NCI-H2171 (cell line): ENCODE measurements at regions not wholly inside any gene's neighbourhood (a gene's known extent, or its start where the extent isn't known, plus 50 kb on each side); places are given as distances from the start of the nearest gene placed in this dataset.
"Not testable (repeated sequence)": the region's sequence is repeated elsewhere in the genome, so short reads cannot be mapped to it uniquely, and the experiment has no call there.

Source experiments
- DNase-seq: peaks from one replicate; lab custom pipeline; 2025; lab: John Stamatoyannopoulos, UW

GRCh38 chr3:145176907-145177306, 984.1 kb downstream of the PLOD2 start:
- no peak for DNase-seq

DNA sequence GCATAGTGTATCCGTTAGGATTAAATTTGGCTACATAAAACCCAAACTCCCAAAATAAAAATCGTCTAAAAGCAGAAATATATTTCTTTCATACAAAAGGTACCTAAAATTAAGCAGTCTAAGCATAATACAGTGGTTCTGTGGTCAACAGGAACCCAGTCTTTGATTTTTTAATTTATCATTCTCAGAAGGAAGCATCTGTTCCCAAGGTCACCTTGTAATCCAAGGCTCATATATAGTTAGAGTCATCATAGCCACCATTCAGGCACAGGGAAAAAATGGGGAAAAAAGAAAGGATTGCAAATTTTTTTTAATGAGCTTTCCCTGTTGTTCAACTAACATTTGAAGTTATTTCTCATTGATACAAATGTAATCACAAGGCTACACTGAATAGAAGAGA, 983.2 kb downstream of the PLOD2 start:
- DNase-seq, result no peak

DNA sequence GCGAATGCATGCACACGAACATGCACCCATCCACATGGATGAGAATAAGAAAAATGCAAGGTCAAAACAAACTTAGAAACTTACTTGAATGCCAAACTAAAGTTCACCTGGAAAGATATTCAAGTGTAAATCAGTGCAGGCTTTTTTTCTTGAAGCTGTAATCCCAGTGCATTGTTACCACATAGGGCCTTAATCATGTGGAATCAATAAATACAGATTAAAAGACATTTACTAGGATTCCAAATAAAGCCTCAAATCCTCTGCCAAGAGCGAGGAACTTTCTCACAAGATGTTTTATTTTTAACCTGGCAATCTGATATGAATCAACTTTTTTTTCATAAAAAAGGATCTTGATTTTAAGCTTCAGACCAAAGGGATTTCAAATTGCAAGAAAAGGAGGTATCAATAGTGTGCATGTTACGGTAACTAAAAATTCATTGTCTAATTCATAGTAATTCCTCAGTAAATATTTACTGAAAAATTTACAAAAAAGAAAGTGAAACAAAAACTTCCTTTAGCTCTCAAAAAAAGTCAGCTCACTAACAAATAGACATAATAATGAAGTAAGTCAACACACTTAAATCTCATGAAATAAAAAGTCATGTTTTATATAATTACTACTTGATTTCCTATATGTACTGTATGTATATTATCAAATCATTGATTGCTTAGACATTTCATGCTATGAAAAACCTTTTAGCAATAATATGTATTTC, 978.6 kb downstream of the PLOD2 start:
- DNase-seq, result no peak

- DNase-seq, result no peak
These were observed 977.7 kb downstream of the PLOD2 start for GRCh38 chr3:145183261-145183660.

DNA sequence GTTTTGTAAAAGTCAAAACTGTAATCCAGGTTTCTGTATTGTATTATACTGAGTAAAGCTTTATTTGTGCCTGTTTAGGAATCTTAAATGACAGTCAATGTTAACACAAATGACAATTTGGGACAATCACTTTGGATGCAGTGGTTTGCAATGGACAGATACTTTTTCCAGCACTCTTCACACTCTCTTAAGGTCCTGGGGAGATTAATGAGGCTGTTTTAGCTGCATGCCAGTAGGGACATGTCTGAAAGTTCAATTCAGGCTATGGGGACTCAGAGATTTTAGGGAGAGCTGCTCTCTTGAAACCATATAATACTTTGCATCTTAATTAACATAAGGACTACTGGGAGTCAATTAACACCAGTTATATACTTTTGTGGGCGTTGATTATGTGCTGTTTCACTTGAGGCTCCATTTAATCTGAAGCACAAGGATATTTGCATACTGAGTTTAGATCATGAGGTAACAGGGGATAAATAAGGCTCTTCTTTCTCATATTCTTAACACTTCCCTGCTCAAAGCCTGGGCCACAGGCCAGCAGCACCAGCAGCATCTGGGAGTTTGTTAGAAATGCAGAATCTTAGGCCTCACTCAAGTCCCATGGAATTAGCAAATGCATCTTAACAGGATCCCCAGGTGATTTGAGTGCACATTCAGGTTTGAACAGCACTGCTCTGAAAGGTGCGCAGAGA, 972.8 kb downstream of the PLOD2 start:
- DNase-seq, result no peak

- DNase-seq, result no peak
These were observed 970.8 kb downstream of the PLOD2 start for GRCh38 chr3:145190138-145190537.

DNA sequence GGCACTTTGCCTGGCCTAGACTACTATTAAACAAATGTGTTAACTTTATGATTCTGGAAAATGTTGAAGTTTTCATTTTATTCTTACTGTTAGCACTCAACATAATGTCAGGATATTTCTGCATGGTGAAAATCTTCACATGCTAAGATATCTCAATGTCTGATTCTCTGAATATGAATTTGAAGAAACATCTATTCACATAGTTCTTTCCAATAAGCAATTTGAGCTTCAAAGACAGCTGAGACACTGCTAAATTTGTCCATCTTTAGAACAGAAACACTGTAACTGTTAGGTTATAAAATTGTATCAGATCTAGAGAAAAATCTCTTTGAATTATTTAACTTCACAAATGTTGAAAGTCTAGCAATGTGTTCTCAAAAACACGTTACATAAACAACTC, 970.2 kb downstream of the PLOD2 start:
- no peak for DNase-seq

GRCh38 chr3:145191543-145191942, 969.4 kb downstream of the PLOD2 start:
- DNase-seq, result no peak

DNA sequence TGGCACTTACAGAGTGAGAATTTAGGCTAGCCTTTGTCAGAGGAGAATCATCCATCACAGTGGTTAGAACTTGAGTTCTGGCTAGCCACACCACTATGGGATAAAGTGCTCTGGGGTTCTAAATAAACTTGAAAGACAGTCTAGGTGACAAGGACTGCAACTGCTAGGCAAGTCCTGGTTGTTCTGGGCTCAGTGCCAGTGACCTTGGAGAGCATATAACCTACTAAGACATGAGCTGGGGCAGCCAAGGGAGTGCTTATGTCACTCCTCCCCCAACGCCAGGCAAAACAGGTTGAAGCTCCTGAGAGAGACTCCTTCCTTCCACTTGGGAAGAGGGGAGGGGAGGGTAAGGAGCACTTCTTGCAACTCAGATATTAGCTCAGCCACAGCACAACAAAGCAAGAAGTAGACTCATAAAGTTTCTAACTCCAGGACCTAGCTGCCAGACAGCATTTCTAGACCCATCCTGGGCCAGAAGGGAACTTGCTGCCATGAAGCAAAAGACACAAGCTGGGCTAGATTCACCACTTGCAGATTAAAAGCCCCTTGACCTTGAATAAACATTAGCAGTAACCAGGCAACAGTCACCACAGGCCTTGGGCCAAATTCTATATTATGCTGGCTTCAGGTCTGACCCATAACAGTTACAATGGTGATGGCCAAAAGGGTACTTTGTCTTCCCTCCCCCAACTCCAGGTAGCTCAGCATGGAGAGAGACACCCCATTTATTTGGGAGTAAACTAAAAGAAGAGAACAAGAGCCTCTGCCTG, 963.7 kb downstream of the PLOD2 start:
- DNase-seq, result no peak

DNA sequence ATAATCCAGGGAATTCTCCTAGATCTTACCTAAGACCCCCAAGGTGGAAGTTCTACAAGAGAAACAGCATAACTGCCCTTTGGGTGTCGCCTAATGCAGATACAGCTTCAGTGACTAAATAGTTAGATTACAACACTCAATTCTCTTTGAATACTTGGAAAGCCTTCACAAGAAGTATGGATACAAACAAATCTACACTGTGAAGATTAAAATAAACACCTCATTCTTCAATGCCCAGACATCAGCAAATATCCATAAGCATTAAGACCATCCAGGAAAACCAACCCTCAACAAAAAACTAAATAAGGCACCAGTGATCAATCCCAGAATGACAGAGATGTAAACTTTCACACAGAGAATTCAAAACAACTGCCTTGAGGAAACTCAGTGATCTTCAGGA, 963.2 kb downstream of the PLOD2 start:
- no peak for DNase-seq

GRCh38 chr3:145209561-145209960, 951.4 kb downstream of the PLOD2 start:
- DNase-seq, result no peak

DNA sequence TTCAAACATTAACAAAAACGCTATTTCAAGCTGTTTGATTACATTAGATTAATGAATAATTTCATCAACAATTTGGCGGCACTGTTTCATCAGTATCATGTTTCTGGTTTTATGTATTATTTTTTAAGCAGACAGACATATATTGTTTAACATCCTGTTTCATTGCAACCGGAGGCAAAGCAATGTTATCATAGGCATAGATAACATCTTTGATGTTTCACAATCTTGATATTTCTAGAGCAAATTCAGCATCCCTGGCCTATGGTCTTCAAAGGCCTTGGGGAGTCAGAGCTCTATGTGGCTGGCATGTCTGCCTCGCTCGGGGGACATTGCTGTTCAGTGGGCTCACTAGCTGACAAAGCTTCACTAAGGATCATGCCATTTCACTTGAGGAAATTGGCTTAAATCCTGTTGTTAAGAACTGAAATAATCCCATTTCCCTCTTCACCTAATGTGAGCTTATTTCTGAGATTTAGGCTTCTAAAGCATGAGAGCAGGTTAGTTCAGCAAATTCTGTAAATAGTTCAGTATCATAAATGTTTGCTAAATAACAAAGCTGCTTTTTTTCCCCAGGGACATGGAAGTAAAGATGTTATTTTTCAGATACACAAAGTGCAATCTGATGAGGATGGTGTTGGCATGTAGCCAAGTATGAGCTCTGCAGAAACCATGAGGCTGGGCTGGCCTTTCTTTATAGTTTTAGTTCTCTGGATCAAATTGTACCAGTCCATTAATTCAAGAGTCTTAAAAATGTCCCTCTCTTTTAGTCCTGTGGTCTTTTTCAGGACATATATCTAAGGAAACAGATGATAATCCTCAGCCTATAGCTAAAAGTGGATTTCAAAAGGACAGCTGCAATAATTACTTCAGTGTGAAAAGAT, 941.4 kb downstream of the PLOD2 start:
- DNase-seq, result no peak

GRCh38 chr3:145224886-145225285, 936.1 kb downstream of the PLOD2 start:
- DNase-seq, result no peak

- DNase-seq, result no peak
These were observed 917.1 kb downstream of the PLOD2 start for GRCh38 chr3:145243875-145244274.

DNA sequence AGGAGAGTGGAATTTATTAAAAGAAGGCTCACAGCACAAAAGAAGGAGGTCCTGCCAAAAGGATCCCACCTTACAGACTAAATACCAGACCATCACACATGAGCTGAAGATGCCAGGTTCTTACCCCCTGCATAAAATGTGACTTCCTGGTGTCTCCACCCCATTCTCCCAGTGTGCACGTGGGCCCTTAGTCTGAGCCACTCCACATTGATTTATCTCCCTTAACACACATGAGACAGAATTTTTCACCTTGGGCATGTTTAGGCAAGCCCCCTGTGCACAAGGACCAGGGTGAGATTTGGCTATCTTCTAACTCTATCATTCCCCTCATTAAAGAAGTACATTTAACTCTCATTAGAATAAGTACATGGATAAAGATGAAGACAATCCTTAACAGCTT, 916.7 kb downstream of the PLOD2 start:
- no peak for DNase-seq

DNA sequence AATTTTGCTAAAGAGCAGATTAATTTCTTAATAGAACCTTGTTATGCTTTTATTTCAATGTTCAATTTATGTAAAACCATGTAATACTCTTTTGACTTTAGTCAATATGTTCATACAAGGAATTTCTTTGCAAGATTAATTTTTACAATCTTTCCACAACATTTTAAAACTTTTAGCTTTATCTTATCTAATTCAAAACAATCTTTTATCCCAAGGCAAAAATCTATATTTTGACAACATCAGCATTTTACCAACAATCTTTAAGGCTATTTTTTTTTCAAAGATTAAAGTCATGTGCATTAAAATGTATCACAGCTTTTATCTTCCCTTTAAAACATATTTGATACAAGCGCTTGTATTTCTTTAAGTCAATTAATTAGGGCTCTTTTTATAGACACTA, 914.7 kb downstream of the PLOD2 start:
- DNase-seq, result no peak

DNA sequence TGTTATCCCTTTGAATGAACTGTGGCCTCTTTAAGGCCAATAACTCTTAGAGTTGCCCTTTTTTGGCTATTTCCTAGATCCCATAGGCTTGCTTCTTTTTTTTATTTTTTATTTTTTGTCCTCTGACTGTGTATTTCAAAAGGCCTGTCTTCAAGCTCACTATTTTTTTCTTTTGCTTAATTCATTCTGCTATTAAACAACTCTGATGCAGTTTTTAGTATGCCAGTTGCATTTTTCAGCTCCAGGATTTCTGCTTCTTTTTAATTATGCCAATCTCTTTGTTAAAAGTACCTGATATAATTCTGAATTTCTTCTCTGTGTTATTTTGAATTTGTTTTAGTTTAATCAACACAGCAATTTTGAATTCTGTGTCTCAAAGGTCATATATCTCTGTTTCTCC, 912.1 kb downstream of the PLOD2 start:
- no peak for DNase-seq

GRCh38 chr3:145251311-145251710, 909.7 kb downstream of the PLOD2 start:
- DNase-seq, result no peak

DNA sequence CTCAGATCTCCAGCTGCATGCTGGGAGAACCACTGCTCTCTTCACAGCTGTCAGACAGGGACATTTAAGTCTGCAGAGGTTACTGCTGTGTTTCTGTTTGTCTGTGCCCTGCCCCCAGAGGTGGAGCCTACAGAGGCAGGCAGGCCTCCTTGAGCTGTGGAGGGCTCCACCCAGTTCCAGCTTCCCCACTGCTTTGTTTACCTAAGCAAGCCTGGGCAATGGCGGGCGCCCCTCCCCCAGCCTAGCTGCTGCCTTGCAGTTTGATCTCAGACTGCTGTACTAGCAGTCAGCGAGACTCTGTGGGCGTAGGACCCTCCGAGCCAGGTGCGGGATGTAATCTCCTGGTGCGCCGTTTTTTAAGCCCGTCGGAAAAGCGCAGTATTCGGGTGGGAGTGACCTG, 903.0 kb downstream of the PLOD2 start:
- DNase-seq, result not testable (repeated sequence)

GRCh38 chr3:145259166-145259880, 901.7 kb downstream of the PLOD2 start:
- no peak for DNase-seq

- not testable (repeated sequence) for DNase-seq
These were observed 897.5 kb downstream of the PLOD2 start for GRCh38 chr3:145263458-145263857.
